Brain microvascular endothelial cell (primary cell): ENCODE measurements at regions not wholly inside any gene's neighbourhood (a gene's known extent, or its start where the extent isn't known, plus 50 kb on each side); places are given as distances from the start of the nearest gene placed in this dataset.

Experiments
- DNase-seq: peaks from one replicate; pipeline ENCODE4 v3.0.0-alpha.2; 2020
- H3K27ac ChIP-seq: fragments of 250-450 bp; sonication (Bioruptor Pico); 2 replicates; pipeline ENCODE4 v1.5.1; 2020; ENCODE audit warnings: mild to moderate bottlenecking, moderate library complexity
- H3K27me3 ChIP-seq: fragments of 250-450 bp; sonication (Bioruptor Pico); replicated peaks from 2 replicates; pipeline ENCODE4 v1.5.1; 2020; ENCODE audit warnings: mild to moderate bottlenecking
- H3K36me3 ChIP-seq: fragments of 250-450 bp; sonication (Bioruptor Pico); replicated peaks from 2 replicates; pipeline ENCODE4 v1.5.1; 2020; ENCODE audit warnings: mild to moderate bottlenecking
- H3K4me3 ChIP-seq: 2 replicates; pipeline ENCODE4 v1.5.1; 2011; ENCODE audit warnings: low read depth, mild to moderate bottlenecking, control low read depth, low read length, moderate library complexity
- CTCF ChIP-seq: IDR thresholded peaks from 2 replicates; pipeline ENCODE4 v1.5.1; 2011; ENCODE audit warnings: low read depth, mild to moderate bottlenecking, moderate library complexity, low read length, control low read depth, inconsistent platforms; ENCODE audit errors: missing control alignments
- in situ Hi-C: cut with HindIII; loops from 2 replicates; pipeline ENCODE4 v1.10.0; 2017; ENCODE audit warnings: low sequenced_read_pairs, low pct_ligation_motif_present

- DNase-seq: no peak
- H3K4me3 ChIP-seq: no peak overlapping the region
- no peak overlapping the region for H3K27ac ChIP-seq
- in situ Hi-C loops: no loop called here
- H3K27me3 ChIP-seq: no peaks in the 10 kb centered on the region
- TF ChIP-seq CTCF: no peak
- H3K36me3 ChIP-seq: no peaks in the 10 kb centered on the region
These were observed 119.7 kb downstream of the DTL start for GRCh38 chr1:212155219-212155618.

- H3K36me3 ChIP-seq: no peaks in the 10 kb centered on the region
- no peak for DNase-seq
- H3K27me3 ChIP-seq: no peaks in the 10 kb centered on the region
- no peak overlapping the region for H3K4me3 ChIP-seq
- in situ Hi-C loops: no loop called here
- H3K27ac ChIP-seq: no peak overlapping the region
- no peak for TF ChIP-seq CTCF
These were observed 121.7 kb downstream of the DTL start for GRCh38 chr1:212157252-212157651.

- TF ChIP-seq CTCF: no peak
- in situ Hi-C loops: no loop called here
- Histone ChIP-seq H3K4me3 (no peak overlapping the region), H3K27me3 (no peaks in the 10 kb centered on the region), H3K36me3 (no peaks in the 10 kb centered on the region), H3K27ac (no peak overlapping the region)
- DNase-seq: no peak
These were observed 123.6 kb downstream of the DTL start for GRCh38 chr1:212158912-212159796.

- in situ Hi-C loops: no loop called here
- Histone ChIP-seq H3K36me3 (no peaks in the 10 kb centered on the region), H3K4me3 (no peak overlapping the region), H3K27me3 (no peaks in the 10 kb centered on the region), H3K27ac (peak overlapping the region; percentile 64)
- TF ChIP-seq CTCF: no peak
- peak; percentile 84 for DNase-seq
These were observed 123.9 kb upstream of the PPP2R5A start for GRCh38 chr1:212161231-212161781.

- no peak for TF ChIP-seq CTCF
These were observed 122.6 kb upstream of the PPP2R5A start for GRCh38 chr1:212162635-212163034.

More at GRCh38 chr1:212162635-212163034, 122.6 kb upstream of the PPP2R5A start:
- peak; percentile 42 for DNase-seq
- no peaks in the 10 kb centered on the region for H3K36me3 ChIP-seq
- no peak overlapping the region for H3K27ac ChIP-seq
- no peaks in the 10 kb centered on the region for H3K27me3 ChIP-seq
- no peak overlapping the region for H3K4me3 ChIP-seq
- in situ Hi-C loops: no loop called here
